ENCODE measurements at regions not wholly inside any gene's neighbourhood (a gene's known extent, or its start where the extent isn't known, plus 50 kb on each side); places are given as distances from the start of the nearest gene placed in this dataset.
"Not testable (repeated sequence)": the region's sequence is repeated elsewhere in the genome, so short reads cannot be mapped to it uniquely, and the experiment has no call there.

DNA sequence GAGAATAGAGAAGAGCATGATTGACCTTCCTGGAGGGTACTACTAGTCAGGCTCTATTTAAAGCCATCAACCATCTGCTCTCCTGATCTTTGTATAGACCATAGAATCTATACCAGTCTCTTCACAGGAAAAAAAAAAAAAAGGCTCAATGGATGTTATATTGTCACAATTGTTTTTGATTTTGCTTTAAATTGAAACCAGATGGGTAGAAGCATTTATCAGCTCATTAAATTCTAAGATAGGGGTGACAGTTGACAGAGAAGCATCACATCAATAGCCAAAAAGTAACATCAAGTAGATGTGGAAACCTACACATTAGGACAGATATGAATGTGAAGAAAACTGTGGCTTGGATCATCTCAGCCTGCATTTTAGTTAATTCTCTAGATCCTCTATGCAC is 558.9 kb upstream of the MBL2 start:
- no peak for DNase-seq (ENCODE audit: low read depth)

DNA sequence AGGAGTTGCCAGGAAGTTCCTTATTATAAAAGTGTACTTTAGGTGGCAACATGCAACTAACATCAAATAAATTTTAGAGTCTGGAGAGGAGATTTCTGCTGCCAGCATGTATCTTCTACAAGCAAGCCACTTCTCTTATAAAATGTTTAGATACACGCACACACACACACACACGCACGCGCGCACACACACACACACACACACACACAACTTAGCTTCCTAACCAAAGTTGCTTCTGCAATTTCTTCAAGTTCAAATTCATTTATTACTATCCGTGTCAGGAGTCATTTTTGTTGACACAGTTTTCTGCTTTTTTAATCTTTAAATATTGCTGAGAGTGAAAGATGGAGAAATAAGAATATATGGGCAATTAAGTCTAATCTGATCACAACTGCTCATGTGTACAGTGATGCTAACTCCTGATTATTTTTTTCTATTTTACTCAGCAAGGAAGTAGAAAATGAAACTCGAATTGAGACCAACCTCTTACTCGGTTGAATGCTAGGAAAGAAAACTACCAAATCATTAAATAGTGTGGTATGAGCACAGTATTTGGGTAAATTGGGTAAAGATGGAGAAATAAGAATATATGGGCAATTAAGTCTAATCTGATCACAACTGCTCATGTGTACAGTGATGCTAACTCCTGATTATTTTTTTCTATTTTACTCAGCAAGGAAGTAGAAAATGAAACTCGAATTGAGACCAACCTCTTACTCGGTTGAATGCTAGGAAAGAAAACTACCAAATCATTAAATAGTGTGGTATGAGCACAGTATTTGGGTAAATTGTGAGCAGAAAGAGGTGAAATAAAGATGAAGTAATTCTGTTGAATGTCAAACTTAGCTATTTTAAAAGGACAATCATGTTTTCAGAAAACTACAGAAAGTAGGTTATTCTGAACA is 554.1 kb upstream of the MBL2 start:
- DNase-seq (ENCODE audit: low read depth) = not testable (repeated sequence)

DNA sequence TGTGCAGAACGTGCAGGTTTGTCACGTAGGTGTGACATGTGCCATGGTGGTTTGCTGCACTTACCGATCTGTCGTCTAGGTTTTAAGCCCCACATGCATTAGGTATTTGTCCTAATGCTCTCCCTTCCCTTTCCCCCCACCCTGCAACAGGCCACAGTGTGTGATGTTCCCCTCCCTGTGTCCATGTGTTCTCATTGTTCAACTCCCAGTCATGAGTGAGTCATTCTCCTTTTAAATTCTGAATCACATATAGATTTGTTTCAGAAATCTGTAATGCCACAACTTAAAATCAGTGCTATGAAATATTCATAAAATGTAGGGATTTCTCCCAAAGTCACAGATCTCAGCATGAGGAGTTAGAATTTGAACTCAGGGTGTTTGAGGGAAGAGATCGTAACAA is 552.5 kb upstream of the MBL2 start:
- no peak for DNase-seq (ENCODE audit: low read depth)

DNA sequence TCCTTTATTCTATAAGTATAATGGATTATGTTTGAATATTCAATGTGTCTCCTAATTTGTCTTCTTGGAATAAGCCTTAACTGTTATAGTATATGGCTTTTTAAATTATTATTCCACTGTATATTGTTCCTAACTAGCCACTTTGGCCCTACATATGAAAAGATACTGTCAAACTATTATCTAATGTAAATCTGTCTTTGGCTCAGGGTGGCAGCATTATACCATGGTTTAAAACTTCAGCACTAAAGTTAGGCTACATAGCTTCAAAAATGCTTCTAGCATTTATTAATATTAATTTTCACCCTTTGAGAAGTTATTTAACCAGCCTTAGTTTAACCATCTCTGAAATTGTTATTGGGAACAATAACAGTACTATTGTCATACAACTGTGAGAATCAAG is 543.1 kb upstream of the MBL2 start:
- no peak for DNase-seq (ENCODE audit: low read depth)

DNA sequence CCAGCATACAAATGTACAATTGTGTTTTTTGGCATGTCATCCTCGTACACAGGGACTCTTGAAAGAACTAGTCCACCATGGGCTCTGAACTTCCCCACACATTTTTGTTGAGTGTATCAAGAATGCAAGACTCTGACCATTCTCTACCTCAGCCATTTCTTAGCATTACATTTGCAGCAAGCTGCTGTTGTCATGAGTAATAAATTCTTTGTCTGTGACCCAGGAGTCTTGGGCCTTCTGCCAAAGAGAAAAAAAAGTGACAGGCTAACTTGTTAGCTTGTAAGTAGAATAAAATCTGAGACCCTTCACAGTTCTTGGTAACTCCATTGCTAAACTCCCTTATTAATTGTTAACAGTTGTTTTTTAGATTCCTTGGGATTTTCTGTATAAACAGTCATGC is 542.3 kb upstream of the MBL2 start:
- DNase-seq (ENCODE audit: low read depth) = peak; percentile 1

DNA sequence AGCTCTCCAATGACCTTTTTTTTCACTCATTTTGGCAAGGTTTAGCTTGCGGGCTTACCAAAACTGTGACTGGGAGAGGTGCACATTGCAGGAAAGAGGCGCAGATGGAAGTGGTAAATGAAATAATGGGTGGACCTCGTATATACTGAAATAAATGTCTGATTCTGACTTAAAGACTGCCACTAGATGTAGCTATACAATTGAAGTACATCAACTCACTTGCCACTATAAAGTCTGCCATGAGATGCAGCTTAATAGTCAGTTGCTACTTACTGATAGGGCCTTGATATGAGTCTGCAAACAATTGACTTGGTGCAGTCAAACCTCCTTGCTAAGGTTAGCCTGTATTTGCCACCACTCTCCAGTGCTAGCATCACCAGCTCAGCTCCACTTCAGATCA is 525.9 kb upstream of the MBL2 start:
- no peak for DNase-seq (ENCODE audit: low read depth)

DNA sequence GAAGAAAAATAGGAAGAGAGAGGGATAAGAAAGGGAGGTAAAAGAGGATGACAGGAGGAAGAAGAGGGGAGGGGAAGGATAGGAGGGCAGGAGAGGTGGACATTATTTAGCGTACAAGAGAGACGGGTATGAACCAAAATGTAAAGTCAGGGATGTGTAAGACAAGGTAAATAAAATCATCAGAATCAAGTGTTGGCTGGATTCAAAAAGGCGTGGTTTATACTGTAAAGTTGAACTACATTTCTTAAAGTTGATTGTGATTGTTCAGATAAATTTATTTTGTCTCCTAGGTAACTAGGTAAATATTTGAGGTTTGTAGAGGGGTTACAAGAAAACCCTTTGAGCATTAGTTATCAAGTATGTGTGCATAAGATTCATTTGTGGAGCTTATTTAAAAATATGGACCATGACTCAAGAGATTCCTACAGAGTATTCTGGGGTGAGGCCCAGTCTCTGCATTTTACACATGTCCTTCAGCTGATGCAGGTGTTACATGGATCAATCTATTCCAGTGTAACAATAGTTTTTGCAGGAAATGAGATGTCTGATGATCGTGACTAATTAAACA is 512.1 kb upstream of the MBL2 start:
- no peak for DNase-seq (ENCODE audit: low read depth)

DNA sequence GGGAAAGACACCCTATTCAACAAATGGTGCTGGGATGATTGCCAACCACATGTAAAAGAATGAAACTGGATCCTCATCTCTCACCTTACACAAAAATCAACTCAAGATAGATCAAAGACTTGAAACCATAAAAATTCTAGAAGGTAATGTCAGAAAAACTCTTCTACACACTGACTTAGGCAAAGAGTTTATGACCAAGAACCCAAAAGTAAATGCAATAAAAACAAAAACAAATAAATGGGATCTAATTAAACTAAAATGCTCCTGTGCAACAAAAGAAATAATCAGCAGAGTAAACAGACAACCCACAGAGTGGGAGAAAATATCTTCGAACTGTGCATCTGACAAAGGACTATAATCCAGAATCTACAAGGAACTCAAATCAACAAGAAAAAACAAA is 504.2 kb upstream of the MBL2 start:
- no peak for DNase-seq (ENCODE audit: low read depth)

DNA sequence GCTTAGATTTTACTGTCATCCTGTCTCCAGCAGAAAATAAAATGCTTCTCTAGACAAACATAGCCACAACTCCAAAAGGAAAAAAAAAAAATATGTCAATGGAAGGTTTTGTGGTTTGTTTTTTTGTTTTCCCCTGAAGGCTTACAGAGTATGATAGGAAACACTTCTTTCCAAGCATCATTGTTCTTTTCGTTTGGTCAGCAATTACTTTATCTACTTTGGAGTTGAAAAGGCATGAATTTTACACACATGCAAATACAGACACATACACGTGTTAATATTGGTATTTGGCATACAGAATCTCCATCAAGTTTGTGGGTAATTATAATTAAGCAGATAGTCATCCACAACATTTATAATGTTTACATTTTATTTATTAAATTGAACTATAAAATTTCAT is 496.9 kb upstream of the MBL2 start:
- DNase-seq (ENCODE audit: low read depth) = no peak

DNA sequence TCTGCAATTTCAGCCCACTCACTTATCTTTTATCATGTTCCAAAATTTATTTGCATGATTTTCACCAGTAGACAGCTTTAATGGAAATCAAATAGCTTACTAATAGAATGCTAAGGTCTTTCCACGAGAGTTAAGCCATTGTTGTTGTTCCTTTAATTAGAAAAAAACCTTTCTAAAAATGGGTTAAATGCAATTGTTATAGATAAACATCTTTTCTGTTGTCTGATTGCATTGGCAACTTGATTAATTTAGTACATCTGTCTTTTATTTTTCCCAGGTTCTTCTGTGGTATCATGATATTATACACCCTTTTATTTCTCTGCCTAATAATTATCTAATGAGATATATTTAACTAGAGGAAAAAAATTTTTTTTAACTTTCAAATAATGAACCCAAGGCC is 487.6 kb upstream of the MBL2 start:
- DNase-seq (ENCODE audit: low read depth) = no peak

DNA sequence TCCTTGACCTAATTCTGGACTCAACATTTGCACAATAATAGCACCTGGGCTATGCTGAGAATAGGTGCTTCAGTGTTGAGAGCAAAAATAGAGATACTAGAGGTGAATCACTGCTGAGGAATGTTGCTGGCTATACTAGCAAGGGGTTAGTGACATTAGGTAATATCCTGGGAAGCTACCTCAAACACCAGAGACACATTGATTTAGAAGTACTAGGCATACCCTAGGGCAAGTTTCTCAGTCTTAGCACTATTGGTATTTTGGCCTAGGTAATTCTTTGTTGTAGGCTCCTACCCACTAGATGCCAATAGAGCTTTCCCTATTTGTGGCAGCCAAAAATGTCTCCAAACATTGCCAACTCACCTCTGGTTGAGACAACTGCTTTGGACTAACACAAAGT is 484.0 kb upstream of the MBL2 start:
- no peak for DNase-seq (ENCODE audit: low read depth)

DNA sequence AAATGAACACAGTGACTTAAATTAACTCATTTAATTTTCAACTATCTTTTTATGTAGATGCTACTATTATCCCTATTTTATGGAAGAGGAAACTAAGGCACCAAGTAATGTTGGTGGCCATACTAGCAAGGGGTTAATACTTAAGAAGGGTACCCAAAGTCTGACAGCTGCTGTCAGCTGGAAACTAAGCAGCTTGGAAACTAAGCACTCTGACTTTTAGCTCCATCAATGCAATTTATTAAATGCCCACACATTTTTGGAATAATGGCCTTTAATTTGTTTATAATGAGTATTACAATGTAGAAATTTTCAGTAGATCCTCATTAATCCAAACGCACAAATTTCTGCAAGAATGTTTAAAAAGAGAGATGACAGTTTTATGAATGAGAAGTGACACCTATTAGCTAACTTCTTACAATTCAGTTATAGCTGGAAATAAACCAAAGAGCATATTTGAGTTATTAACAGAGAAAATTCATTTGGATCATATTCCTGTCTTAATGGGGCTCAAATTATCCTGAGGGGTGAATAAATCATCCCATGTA is 483.1 kb upstream of the MBL2 start:
- no peak for DNase-seq (ENCODE audit: low read depth)

DNA sequence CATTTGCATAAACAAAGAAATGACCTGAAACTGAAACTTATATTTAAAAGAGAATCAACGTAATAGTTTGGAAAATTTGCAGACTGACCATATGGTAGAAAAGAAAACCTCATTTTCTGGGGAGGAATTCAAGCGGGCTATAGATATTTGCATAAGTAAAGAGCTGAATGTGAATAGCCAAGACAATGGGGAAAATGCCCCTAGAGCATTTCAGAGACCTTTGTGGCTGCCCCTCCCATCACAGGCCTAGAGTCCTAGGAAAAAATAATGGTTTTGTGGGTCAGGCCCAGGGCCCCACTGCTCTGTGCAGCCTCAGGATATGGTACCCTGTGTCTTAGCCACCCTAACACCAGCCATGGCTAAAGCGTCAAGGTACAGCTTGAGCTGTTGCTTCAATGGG is 480.6 kb upstream of the MBL2 start:
- DNase-seq (ENCODE audit: low read depth) = no peak

DNA sequence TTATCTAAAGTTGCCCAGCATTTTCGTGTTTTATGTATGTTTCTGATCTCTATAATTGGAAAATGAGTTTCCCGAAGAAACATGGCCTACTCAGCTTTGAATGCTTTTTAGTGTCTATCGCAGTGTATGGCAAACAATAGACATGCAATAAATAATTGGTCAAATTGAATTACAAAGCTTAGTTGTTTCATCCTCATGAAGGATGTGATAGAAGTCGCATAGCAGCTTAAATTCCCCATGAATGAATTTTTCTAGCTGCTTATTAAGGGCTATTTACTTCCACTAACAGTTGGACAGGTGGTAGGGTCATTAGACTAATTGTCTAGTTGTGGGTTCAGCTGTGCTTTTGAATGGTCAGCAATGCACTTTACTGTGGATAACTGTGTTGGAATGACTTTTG is 467.3 kb upstream of the MBL2 start:
- DNase-seq (ENCODE audit: low read depth) = no peak

DNA sequence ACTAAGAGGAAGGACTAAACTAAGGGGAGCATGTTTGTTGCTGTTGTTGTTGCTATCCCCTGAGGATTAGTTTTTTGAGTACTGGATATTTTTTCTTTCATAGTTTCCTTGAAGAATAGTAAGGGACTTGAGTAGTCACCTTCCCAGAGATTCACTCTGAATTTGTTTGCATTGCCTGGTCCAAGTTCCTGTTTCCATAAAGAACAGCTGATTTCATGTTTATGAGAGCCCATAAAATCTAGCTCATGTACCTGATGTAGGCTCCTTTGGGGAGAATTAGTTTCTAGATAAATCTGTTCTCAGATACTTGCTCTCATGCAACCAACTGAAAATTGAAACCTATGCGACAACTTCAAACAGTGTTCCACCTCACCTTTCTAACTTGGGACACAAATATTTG is 464.4 kb upstream of the MBL2 start:
- no peak for DNase-seq (ENCODE audit: low read depth)

DNA sequence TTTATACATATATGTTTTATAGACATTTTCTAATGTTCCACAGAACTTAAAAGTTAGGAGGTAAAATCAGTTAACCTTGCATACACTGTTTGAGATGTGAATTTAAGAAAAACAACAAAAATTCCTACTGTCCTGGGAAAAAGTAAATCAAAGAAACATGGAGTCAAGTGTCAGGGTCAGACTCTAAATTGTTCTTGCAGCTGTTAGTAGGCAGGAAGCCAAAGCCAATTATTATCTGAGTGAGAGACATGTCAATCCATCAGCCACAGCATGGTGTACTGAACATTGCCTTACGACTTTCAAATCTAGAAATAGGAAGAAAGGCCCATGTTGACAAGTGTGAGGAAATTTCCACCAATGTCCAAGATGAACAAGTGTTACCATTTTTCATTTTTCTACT is 461.2 kb upstream of the MBL2 start:
- no peak for DNase-seq (ENCODE audit: low read depth)

DNA sequence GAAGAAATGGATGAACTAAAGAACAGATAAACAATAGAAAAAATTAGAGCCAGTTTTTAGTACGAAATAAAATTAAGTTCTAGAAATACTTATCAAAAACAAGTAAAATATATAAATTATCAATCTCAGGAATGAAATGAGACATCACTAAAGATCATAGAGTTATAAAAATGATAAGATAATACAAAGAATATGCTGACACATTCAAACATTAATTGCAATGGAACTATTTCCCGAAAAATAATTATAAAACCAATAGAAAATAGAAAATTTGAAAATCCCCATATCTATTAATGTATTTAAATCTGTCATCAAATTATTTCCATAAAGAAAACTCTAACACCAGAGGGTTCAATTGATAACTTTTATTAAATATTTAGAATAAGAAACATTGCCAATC is 458.1 kb upstream of the MBL2 start:
- no peak for DNase-seq (ENCODE audit: low read depth)

DNA sequence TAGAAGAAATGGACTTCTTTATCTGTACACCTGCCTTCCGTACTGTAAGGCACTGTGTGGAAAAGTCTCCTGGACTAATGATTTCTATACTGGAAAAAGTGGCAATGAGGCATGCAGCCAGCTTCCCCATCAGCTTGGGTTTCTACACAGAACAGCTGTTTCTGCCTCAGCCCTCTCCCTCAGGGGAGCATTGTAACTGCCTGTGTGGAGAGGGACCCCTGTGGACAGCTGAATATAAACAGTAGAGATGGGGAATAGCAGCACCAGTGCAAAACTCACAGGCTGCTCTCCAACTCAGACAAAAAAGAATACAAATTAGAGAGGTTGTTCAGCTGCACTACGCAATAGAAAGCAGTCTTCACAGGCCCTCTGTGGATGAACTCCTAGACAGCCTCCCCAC is 451.3 kb upstream of the MBL2 start:
- DNase-seq (ENCODE audit: low read depth) = no peak

DNA sequence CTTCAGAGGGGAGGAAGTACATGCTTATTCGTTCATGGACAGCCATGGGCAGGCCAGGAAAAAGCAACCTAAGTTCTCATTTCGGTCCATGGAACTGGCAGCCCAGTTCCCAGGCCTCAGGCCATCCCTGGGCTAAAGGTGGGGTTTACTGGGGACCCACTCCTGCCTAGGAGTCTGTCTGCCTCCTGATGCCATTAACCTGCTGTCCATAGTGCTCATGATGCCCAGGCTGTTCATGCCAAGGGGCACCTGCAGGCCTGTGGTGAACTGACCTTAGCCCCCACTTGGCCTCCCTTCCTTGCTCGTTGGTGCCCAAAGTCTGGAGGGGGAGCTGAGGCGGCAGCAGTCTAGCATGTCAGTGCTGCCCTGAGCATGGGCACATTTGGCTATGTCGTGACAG is 450.2 kb upstream of the MBL2 start:
- no peak for DNase-seq (ENCODE audit: low read depth)

DNA sequence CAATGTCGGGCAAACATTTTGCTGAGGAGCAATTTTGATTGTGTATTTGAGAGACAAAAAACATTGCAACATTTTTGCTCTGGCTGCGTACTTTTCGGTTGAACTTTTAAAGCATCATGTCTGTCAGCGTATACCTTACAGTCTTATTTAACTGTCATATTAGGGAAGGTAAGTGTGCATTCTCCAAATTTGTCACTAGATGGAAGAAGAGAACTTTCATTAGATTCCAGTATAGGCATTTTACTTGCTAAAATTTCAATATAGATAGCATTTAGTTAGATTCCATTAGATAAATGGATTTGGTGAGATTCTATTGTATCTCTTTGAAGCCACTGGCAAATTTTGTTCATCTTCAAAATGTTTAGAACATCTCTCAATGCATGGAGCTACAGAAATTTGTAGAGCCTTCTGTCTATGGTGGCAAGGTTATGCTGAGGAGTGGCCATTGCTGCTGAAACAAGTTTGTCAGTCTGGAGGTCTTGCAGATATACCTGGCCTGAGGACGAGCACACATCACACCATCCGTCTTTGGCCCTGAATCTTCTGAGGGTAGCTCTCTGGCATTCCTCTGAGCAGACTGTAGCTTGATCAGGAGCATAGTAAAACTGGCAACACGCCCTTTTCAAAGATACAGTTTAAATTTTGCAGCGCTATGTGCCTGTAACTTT is 437.5 kb upstream of the MBL2 start:
- no peak for DNase-seq (ENCODE audit: low read depth)

DNA sequence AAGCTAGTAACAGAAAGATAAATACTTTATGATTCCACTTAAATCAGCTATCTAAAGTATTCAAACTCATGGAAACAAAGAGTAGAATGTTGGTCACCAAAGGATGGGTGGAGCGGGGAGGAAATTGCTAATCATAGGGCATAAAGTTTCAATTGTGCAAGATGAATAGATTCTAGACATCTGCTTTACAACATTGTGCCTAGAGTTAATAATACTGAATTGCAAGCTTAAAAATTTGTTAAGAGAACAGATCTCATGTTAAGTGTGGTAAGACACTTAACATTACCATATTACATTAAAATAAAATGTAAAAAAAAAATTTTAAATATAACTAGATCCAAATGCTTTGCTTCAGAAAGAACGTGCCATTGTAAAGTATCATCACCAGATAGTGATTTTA is 411.1 kb upstream of the MBL2 start:
- no peak for DNase-seq (ENCODE audit: low read depth)

DNA sequence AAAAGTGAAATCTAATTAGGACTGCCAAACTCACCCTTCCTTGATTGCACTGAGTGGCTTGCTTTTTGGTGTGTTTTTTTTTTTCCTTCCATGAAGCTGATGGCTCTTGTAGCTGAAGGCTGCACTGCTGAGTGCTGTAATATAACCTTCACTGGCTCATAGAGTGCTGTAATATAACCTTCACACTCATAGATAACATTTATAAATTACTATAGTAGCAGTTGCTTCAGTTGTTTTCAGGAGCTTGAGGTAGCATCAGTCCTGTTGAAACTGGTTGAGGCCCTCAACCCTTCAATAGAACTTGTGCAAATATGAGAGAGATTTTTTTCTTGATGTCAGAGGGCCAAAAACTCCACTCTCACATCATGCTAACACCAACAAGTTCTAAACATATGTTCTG is 404.9 kb upstream of the MBL2 start:
- no peak for DNase-seq (ENCODE audit: low read depth)

DNA sequence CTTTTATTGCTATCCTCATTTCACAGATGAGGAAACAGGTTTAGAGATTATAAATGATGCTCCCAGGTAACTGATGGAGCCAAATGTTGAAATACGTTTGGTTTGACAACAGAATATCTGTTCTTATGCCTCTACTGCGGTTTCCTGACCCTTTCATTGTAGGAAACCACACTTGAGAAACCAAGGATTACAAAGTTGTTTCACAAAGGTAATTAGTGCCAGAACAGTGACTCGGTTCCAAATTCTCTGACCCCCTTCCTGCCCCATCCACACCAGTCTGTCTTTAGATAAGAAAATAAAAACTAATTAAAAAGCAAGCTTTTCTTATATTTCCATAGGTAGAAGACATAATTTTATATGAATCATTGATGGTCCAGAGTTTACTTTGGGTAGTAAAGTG is 393.7 kb upstream of the MBL2 start:
- DNase-seq (ENCODE audit: low read depth) = no peak
